C4-2B (cell line): ENCODE measurements at regions not wholly inside any gene's neighbourhood (a gene's known extent, or its start where the extent isn't known, plus 50 kb on each side); places are given as distances from the start of the nearest gene placed in this dataset.

ENCODE experiments used
- H3K27ac ChIP-seq: fragments of 450-650 bp; 2 replicates; pipeline ENCODE4 v1.5.1; 2017
- ZFX ChIP-seq: fragments of 450-650 bp; IDR thresholded peaks from 2 replicates; pipeline ENCODE4 v1.6.1; 2017
- TF ChIP-seq, protein P1 (sequence below): fragments of 450-650 bp; conservative IDR thresholded peaks from 2 replicates; pipeline ENCODE4 v1.5.1; 2017; ENCODE audit warnings: mild to moderate bottlenecking

DNA sequence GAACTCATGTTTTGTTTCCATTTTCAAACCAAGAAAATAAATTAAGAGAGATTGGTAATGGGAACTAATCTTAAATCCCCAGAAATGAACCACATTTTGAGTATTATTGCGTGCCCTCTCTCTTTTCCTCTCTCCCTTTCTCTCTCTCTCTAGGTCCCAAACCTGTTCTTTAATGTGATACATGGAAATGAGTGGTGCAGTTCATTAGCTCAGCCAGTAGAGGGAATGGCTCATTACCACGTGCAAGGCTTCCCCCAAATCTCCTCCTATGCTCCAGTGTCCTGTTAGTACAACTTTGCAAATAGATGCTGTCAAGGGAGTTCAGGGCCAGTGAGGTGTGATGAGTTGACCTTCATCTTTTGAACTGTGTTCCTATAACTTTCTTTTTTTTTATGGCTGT is 178.4 kb downstream of the FGF9 start:
- no peak for TF ChIP-seq ZFX
- TF ChIP-seq, protein P1, sequence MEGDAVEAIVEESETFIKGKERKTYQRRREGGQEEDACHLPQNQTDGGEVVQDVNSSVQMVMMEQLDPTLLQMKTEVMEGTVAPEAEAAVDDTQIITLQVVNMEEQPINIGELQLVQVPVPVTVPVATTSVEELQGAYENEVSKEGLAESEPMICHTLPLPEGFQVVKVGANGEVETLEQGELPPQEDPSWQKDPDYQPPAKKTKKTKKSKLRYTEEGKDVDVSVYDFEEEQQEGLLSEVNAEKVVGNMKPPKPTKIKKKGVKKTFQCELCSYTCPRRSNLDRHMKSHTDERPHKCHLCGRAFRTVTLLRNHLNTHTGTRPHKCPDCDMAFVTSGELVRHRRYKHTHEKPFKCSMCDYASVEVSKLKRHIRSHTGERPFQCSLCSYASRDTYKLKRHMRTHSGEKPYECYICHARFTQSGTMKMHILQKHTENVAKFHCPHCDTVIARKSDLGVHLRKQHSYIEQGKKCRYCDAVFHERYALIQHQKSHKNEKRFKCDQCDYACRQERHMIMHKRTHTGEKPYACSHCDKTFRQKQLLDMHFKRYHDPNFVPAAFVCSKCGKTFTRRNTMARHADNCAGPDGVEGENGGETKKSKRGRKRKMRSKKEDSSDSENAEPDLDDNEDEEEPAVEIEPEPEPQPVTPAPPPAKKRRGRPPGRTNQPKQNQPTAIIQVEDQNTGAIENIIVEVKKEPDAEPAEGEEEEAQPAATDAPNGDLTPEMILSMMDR = peak; percentile 88

DNA sequence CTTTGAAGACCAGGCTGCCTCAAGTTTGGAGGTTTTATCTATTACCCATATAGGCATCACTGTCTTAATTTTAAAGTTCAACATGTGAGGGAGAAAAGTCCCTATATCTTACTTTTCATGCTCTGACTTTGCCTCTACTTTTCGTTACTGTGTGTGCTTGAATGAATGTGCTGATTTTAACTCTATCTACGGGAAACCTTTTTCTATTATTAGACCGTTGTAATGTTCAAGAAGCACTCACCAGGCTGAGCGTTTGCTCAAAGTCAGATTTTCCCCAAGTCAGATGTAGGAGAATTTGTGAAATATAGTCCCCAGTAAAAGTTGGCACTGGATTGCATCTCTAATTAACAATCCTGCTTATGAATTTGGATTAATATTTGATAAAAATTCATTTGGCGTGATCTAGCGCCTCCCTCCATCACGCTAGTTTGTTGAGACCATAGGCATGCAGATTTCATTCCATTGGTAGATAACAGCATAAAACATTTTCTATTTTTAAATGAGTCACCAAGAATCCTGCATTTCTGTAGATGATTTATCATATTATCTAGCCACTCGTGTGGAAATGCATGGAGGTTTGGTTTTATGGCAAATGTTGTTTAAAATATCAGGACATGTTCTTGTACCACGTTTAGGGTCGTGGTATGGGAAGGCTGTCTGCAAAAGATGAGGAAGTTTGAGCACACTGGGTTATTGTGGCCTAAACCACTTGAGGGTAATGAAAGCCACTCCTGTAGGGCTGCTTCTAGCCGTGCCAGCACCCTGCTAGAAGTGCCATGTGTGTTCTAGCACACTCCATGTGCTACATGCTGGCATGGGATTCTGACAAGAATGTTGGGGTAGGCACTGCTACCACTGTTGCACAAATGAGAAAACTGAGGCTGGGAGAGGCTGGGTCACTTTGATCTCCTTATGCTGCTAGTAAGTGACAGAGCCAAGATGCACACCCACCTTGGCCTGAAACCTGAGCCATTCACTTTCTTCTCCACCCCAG is 179.4 kb downstream of the FGF9 start:
- no peak for TF ChIP-seq ZFX
- TF ChIP-seq, protein P1 = no peak
- H3K27ac ChIP-seq = no peak overlapping the region

More for the DNA sequence above, 178.4 kb downstream of the FGF9 start:
- H3K27ac ChIP-seq = no peak overlapping the region

GRCh38 chr13:21852043-21852442 is 181.2 kb downstream of the FGF9 start:
- TF ChIP-seq, protein P1 = no peak
- no peak for TF ChIP-seq ZFX
- no peak overlapping the region for H3K27ac ChIP-seq

GRCh38 chr13:21853779-21854178 is 182.9 kb downstream of the FGF9 start:
- 0 out of 2 replicates have a peak, but pooled peaks have one; percentile 18 for TF ChIP-seq ZFX
- TF ChIP-seq, protein P1 = no peak
- H3K27ac ChIP-seq = no peak overlapping the region

DNA sequence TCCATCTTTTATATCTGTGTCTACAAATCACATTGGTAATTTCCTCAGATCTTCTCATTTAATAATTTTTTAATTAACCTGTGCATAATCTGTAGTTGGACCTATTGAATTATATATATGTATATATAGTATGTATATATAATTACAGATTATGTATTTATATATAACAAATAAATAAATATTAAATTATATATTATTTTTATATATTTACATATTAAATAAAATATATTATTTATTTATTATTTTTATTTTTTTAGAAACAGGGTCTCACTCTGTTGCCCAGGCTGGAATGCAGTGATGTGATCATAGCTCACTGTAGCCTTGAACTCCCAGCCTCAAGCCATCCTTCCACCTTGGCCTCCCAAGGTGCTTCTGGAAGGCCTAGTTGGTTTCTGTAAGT is 197.9 kb downstream of the FGF9 start:
- TF ChIP-seq ZFX = no peak
- TF ChIP-seq, protein P1 = no peak
- no peak overlapping the region for H3K27ac ChIP-seq

DNA sequence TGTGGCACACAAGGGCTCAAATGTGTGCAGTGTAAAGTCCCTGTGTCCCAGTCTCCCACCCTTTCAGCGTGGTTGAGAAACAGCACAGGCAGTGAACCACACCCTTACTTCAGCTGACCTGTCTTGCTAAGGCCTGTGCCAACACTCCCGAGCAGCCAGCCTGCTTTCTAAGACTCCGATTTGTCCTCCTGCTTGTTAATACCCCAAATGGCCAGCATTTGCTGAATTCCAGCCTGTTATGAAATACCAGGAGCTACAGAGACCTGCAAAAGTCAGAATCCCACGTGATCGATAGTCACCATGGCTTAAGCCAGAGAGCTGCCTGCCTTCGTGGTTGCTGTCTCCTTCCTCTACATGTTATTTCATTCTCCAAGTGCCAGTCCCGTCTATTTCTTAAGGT is 200.5 kb downstream of the FGF9 start:
- no peak overlapping the region for H3K27ac ChIP-seq
- no peak for TF ChIP-seq ZFX
- TF ChIP-seq, protein P1 = no peak

GRCh38 chr13:21871919-21872318 is 201.0 kb downstream of the FGF9 start:
- no peak for TF ChIP-seq ZFX
- TF ChIP-seq, protein P1 = no peak
- no peak overlapping the region for H3K27ac ChIP-seq
